ENCODE measurements at regions not wholly inside any gene's neighbourhood (a gene's known extent, or its start where the extent isn't known, plus 50 kb on each side); places are given as distances from the start of the nearest gene placed in this dataset.

GRCh38 chr6:16078064-16078463 lies 50.8 kb upstream of the MYLIP start:
- DNase-seq: no peak

DNA sequence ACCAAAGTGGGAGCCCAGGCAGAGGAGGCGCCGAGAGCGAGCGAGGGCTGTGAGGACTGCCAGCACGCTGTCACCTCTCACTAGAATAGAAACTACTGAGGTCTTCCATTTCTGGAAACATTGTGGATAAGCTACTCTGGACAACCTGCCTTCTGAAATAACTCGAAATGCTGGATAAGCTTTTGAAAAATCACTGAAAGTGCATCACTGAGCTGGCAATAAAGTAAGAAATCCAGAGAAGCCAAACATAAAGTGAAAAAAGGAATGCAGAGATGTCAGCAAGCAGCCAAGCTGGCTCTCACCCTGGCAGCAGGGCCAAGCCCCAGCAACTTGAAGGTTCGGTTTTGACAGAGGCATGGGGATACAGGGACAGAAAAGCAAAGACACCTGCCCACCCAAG lies 59.2 kb upstream of the MYLIP start:
- DNase-seq: no peak

- DNase-seq: no peak
These were observed 59.7 kb upstream of the MYLIP start for GRCh38 chr6:16069222-16069621.

GRCh38 chr6:16067568-16067967 lies 61.3 kb upstream of the MYLIP start:
- no peak for DNase-seq

GRCh38 chr6:16064671-16065072 lies 64.2 kb upstream of the MYLIP start:
- no peak for DNase-seq

DNA sequence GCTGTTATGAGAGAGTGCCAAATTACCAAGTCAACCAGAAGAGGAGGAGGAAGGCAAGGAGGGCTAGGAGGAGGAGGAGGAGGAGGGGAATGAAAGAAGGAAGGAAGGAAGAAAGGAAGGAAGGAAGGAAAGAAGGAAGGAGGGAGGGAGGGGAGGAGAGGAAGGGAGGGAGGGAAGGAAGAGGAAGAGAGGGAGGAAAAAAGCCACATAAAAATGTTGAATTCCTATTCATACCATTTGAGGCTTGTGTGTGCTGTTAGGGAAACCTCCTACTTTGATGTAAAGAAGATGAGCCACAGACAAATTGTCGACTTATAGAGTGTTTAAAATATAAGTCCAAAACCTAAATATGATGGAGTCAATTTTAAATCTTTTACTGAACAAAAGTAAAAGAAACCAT lies 65.3 kb upstream of the MYLIP start:
- DNase-seq: no peak

- DNase-seq: no peak
These were observed 67.1 kb upstream of the MYLIP start for GRCh38 chr6:16061818-16062217.

GRCh38 chr6:16060039-16060438 lies 68.8 kb upstream of the MYLIP start:
- no peak for DNase-seq

DNA sequence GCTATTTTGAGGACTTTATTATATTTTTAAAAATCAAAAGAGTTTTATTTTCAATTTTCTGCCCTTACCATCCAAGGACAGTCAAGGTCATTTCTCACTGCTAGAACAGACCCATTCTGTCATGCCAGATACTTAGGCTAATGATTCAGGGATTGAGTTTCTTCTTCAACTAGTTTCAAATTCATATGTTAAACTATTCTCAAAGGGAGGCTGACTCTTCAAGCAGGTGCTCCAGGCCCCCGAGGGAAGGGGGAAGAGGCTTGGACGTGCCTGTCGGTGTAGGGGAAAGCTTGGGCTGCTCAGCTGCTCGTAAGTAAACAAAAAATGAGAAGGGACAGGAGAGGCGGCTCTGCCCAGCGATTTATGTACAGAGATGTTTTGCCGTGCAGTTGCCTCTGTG lies 69.4 kb upstream of the MYLIP start:
- no peak for DNase-seq

DNA sequence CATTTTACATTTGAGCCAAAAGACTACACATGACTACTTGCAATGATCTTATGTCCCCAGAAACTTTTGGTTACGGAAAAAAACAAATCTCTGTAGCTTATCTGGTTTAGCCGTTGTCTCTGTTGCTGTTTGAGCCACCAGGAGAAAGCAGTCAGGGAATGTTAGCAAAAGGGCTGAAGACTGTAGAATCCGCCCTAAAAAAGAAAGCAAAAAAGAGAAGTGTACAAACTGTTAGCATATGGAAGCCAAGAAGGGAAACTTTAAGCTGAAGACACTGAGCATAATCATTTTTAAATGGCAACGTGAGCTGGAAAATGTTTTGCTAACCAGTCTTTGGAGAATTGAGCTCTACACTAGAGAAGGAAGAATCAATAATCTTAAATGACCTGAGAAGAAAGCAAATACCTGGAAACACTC lies 69.9 kb upstream of the MYLIP start:
- DNase-seq: no peak

GRCh38 chr6:16058201-16058928 lies 70.5 kb upstream of the MYLIP start:
- DNase-seq: no peak

DNA sequence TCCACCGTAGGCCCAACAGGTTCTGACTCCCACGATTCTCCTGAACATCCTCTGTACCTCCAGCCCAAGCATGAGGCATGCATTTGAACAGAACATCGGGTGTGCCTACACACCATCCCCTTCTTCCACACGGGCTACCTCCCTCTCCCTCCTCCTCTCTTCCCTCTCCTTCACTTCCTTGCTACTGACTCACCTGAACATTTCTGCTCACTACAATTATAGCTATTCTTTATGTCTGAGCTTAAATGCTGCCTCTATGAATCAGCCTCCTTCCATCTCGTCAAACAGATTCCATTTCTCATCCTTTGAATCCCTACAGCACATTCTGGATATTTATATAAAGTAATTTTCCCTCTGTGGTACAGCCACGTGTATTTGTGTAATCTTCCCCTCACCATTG lies 71.4 kb upstream of the MYLIP start:
- no peak for DNase-seq

DNA sequence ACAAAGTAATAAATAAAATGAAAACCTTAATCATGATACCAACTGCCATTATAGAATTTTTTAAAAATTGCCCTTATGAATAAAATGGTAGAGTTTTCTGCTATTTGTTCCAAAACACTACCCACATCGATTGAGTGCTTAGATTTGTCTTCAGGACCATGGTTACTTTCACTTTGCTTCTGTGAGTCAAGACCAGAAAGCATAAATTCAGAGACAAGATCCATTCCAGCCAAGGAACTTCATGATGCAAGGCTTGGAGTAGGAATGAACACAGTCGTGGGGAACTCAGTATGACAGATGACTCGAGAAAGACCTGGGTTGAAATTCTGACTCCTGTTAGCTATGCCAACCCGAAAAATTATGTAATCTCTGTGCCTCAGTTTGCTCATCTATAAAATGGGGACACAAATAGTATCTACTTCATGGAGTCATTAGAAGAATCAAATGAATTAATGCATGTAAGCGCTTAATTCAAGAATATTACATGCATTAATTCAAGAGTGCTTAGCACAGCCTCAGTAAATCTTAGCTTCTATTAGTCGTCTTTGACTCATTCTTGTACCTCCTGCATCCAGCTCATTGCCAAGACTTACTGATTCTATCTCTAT lies 72.5 kb upstream of the MYLIP start:
- no peak for DNase-seq

DNA sequence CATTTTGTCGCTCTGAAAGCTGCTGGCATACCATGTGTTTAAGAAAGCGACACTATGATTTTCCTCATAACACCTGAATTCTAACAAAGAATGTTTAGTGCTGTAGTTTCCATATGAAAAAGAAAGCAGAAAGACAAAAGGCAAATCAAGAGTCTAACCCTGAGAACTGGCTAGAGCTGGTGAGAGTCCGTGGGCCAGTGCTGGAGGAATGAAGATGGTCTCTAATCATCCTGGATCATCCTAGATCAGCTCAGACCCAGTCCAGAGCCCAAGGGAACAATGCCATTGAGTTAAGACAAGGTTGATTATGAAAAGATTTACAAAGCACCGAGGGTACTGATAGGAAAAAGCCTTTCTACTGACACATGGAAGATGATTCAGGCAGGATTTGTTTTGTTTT lies 73.0 kb upstream of the MYLIP start:
- no peak for DNase-seq

- DNase-seq: no peak
These were observed 79.7 kb upstream of the MYLIP start for GRCh38 chr6:16049168-16049567.

- no peak for DNase-seq
These were observed 80.7 kb upstream of the MYLIP start for GRCh38 chr6:16048221-16048620.

GRCh38 chr6:16047435-16047990 lies 81.4 kb upstream of the MYLIP start:
- no peak for DNase-seq

DNA sequence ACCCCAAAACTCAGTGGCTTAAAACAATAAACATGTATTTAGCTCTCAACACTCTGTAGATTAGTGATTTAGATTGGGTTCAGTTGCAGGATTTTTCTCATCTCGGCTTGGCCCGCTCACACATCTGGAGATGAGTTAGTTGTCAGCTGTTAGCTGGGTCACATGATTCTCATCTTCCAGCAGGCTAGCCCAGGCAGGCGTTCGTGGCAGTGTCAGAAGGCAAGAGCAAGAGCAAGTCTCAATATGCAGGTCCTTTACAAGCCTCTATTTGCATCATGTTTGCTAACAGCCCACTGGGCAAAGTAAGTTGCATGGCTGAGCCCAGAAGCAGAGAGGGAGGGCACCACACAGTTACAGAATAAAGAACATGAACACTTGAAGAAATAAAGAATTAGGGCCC lies 83.6 kb upstream of the MYLIP start:
- DNase-seq: no peak

- no peak for DNase-seq
These were observed 84.7 kb upstream of the MYLIP start for GRCh38 chr6:16044211-16044643.

- no peak for DNase-seq
These were observed 85.4 kb upstream of the MYLIP start for GRCh38 chr6:16043171-16044135.

DNA sequence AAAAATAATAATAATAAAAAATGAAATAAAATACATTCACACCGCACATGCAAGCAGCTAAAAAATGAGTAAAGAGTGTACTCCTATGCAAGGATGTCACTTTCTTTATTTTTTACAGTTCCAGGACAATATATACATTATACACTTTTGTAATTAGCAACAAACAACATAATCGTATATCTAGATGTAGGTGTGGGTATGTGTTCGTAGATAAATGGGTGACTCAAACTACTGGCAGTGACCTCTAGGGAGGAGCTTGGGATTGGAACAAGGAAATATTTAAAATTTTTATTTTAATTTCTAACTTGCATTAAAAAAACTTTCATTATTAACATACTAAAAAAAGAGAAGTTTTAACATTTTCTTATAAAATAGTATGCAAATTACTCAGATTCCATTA lies 86.1 kb upstream of the MYLIP start:
- no peak for DNase-seq

DNA sequence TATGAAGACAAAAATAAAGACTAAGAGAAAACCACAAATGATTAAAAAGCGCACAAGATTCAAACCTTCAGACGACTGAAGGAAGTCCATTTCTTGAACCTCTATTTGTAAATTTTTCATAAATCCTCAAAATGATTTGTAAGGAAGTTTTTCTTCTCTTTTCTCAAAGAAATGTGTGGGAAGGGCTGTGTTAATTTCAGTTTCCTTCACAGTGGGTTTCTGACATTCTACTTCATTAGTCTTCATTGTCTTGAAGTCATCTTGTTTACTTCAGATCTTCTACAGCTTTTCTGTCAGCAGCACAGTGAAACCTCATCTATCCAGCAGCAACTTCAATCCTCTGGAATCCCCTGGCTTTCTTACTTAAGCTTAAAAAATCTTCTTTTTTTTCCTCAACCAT lies 87.6 kb upstream of the MYLIP start:
- DNase-seq: no peak

- DNase-seq: no peak
These were observed 88.3 kb upstream of the MYLIP start for GRCh38 chr6:16040628-16040974.

Measured in activated naive CD4-positive, alpha-beta T cell (primary cell).